HEK293 (cell line): ENCODE measurements at regions not wholly inside any gene's neighbourhood (a gene's known extent, or its start where the extent isn't known, plus 50 kb on each side); places are given as distances from the start of the nearest gene placed in this dataset.

Source experiments
- CTCF ChIA-PET: fragments of 350-600 bp; formaldehyde crosslinking; extraction: SDS; loops from one replicate; lab custom pipeline; 2021; ENCODE audit warnings: antibody characterized with exemption; lab: Yijun Ruan, JAX
- POLR2A ChIA-PET: fragments of 300-600 bp; formaldehyde crosslinking; extraction: SDS; loops from one replicate; lab custom pipeline; 2020; ENCODE audit warnings: antibody characterized with exemption, inconsistent platforms; lab: Yijun Ruan, JAX
- H3K27ac ChIP-seq: fragments of 200-500 bp; sonication (Bioruptor generic); 2 replicates; pipeline ENCODE4 v1.5.1; 2014; ENCODE audit warnings: low read depth, low read length, control low read depth, inconsistent platforms; ENCODE audit errors: extremely low read depth
- H3K36me3 ChIP-seq, 2 experiments: fragments of 200-500 bp in 1 of 2; sonication (Bioruptor generic) in 1 of 2; 1 replicate in 1 of 2; 2 replicates in 1 of 2; pipeline ENCODE4 v1.5.1; 2014 to 2017; ENCODE audit warnings: inconsistent platforms in 2 of 2, low read length in 2 of 2; ENCODE audit not compliant: control insufficient read depth in 2 of 2, insufficient read depth in 1 of 2
- H3K4me1 ChIP-seq: fragments of 200-500 bp; sonication (Bioruptor generic); 2 replicates; pipeline ENCODE4 v1.5.1; 2014; ENCODE audit warnings: mild to moderate bottlenecking, low read length, inconsistent platforms; ENCODE audit not compliant: control insufficient read depth, insufficient read depth
- H3K4me3 ChIP-seq: 2 replicates; pipeline ENCODE4 v1.5.1; 2011; ENCODE audit warnings: low read depth, mild to moderate bottlenecking, control low read depth, low read length, moderate library complexity
- H3K9me3 ChIP-seq: fragments of 200-500 bp; sonication (Bioruptor generic); 2 replicates; pipeline ENCODE4 v1.5.1; 2014; ENCODE audit warnings: low read depth, low read length, inconsistent platforms; ENCODE audit not compliant: control insufficient read depth, insufficient read depth
- KLF7 ChIP-seq: fragments of 450-650 bp; formaldehyde crosslinking; IDR thresholded peaks from 2 replicates; pipeline ENCODE4 v1.5.1; 2016; ENCODE audit warnings: missing biosample characterization, missing genetic modification characterization, borderline replicate concordance
- PRDM1 ChIP-seq: fragments of 450-650 bp; formaldehyde crosslinking; IDR thresholded peaks from 2 replicates; pipeline ENCODE4; 2016; ENCODE audit warnings: missing biosample characterization, missing genetic modification characterization
- ZBTB11 ChIP-seq: fragments of 450-650 bp; formaldehyde crosslinking; conservative IDR thresholded peaks from 2 replicates; pipeline ENCODE4 v1.5.1; 2016; ENCODE audit warnings: low read depth, missing biosample characterization, missing genetic modification characterization
- ZBTB48 ChIP-seq: fragments of 450-650 bp; formaldehyde crosslinking; IDR thresholded peaks from 2 replicates; pipeline ENCODE4 v1.5.1; 2016; ENCODE audit warnings: missing biosample characterization, missing genetic modification characterization
- ZNF16 ChIP-seq: fragments of 450-650 bp; formaldehyde crosslinking; IDR thresholded peaks from 2 replicates; pipeline ENCODE4 v1.5.1; 2016; ENCODE audit warnings: low read depth, missing biosample characterization, missing genetic modification characterization
- ZNF169 ChIP-seq: fragments of 450-650 bp; formaldehyde crosslinking; IDR thresholded peaks from 2 replicates; pipeline ENCODE4 v1.5.1; 2016; ENCODE audit warnings: missing biosample characterization, missing genetic modification characterization
- ZNF184 ChIP-seq: fragments of 450-650 bp; IDR thresholded peaks from 2 replicates; pipeline ENCODE4 v1.5.1; 2018; ENCODE audit warnings: missing biosample characterization, mild to moderate bottlenecking, missing genetic modification characterization
- ZNF19 ChIP-seq: fragments of 450-650 bp; formaldehyde crosslinking; IDR thresholded peaks from 2 replicates; pipeline ENCODE4; 2016; ENCODE audit warnings: missing biosample characterization, missing genetic modification characterization, low read depth
- ZNF280C ChIP-seq: fragments of 450-650 bp; formaldehyde crosslinking; IDR thresholded peaks from 2 replicates; pipeline ENCODE4 v1.5.1; 2016; ENCODE audit warnings: missing biosample characterization, missing genetic modification characterization
- ZNF292 ChIP-seq: fragments of 450-650 bp; formaldehyde crosslinking; IDR thresholded peaks from 2 replicates; pipeline ENCODE4 v1.5.1; 2016; ENCODE audit warnings: low read depth, missing biosample characterization, missing genetic modification characterization, borderline replicate concordance
- ZNF341 ChIP-seq: fragments of 450-650 bp; formaldehyde crosslinking; IDR thresholded peaks from 2 replicates; pipeline ENCODE4; 2016; ENCODE audit warnings: low read depth, missing biosample characterization, missing genetic modification characterization
- ZNF449 ChIP-seq: fragments of 450-650 bp; formaldehyde crosslinking; IDR thresholded peaks from 2 replicates; pipeline ENCODE4 v1.5.1; 2017; ENCODE audit warnings: missing biosample characterization, mild to moderate bottlenecking, missing genetic modification characterization, moderate library complexity
- ZNF473 ChIP-seq: fragments of 450-650 bp; formaldehyde crosslinking; IDR thresholded peaks from 2 replicates; pipeline ENCODE4 v1.5.1; 2017; ENCODE audit warnings: missing biosample characterization, missing genetic modification characterization
- ZNF521 ChIP-seq: fragments of 450-650 bp; formaldehyde crosslinking; IDR thresholded peaks from 2 replicates; pipeline ENCODE4 v1.5.1; 2017; ENCODE audit warnings: missing biosample characterization, mild to moderate bottlenecking, missing genetic modification characterization
- ZNF600 ChIP-seq: fragments of 450-650 bp; formaldehyde crosslinking; IDR thresholded peaks from 2 replicates; pipeline ENCODE4 v1.5.1; 2016; ENCODE audit warnings: missing biosample characterization, missing genetic modification characterization
- ZNF623 ChIP-seq: fragments of 450-650 bp; formaldehyde crosslinking; IDR thresholded peaks from 2 replicates; pipeline ENCODE4 v1.5.1; 2016; ENCODE audit warnings: missing biosample characterization, missing genetic modification characterization
- ZNF629 ChIP-seq: fragments of 450-650 bp; formaldehyde crosslinking; IDR thresholded peaks from 2 replicates; pipeline ENCODE4 v1.5.1; 2017; ENCODE audit warnings: missing biosample characterization, missing genetic modification characterization
- ZNF645 ChIP-seq: fragments of 450-650 bp; formaldehyde crosslinking; IDR thresholded peaks from 2 replicates; pipeline ENCODE4; 2016; ENCODE audit warnings: missing biosample characterization, missing genetic modification characterization
- ZNF677 ChIP-seq: fragments of 450-650 bp; IDR thresholded peaks from 2 replicates; pipeline ENCODE4 v1.5.0; 2018; ENCODE audit warnings: missing biosample characterization, mild to moderate bottlenecking, missing genetic modification characterization, moderate library complexity
- TF ChIP-seq, protein P1 (sequence below): fragments of 450-650 bp; formaldehyde crosslinking; IDR thresholded peaks from 2 replicates; pipeline ENCODE4 v1.5.1; 2016; ENCODE audit warnings: missing biosample characterization, missing genetic modification characterization
- TF ChIP-seq, protein P2 (sequence below): fragments of 450-650 bp; formaldehyde crosslinking; optimal IDR thresholded peaks from 2 replicates; pipeline ENCODE3; 2016; ENCODE audit warnings: missing biosample characterization, mild to moderate bottlenecking, missing genetic modification characterization

DNA sequence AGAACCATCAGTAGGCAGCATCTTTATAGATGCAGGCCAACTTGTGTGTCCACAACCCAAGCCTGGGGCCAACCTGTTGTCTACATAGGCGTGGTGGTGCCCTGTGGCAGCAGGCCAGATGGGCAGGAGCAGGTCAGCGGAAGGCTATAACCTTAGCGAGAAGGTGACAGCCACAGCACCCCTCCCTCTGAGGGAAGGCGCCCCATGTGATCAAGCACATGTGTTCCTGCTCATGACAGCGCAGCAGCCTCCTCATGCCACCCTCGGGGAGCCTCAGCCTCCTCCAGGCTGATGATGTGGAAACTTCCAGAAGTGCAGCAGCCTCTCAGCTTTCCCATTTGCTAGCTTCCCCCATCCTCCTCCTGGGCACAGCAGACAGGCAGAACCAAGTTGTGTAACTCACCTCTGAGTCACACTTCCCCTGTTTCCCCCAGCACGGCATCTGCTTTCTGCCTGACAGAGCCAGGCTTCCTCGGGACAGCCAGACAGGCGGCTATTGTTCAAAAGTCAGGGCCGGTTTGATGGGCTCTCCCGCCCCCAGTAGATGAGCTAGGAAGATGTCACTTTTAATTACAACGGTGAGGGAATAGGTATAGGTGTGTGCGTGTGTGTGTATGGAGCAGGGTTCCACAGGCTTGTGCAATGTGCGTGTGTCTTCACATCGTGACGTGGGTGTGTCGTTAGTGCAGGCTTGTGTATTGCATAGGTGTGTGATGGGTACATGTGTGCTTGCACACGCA, 312.0 kb upstream of the ZMIZ1 start (continued):
- TF ChIP-seq KLF7 (tag by site-specific recombination) = no peak
- TF ChIP-seq ZBTB11 = no peak
- no peak for TF ChIP-seq ZNF292 (tag by site-specific recombination)
- TF ChIP-seq ZNF341 (tag by site-specific recombination) = peak; percentile 41; the same call in 1 of the 2 replicates
- TF ChIP-seq ZNF623 = no peak
- TF ChIP-seq ZNF169 (tag by site-specific recombination) = no peak
- no peak for TF ChIP-seq ZNF16 (tag by site-specific recombination)
- TF ChIP-seq ZNF449 (tag by site-specific recombination) = peak; percentile 58; the same call in 1 of the 2 replicates
- TF ChIP-seq ZNF473 = no peak
- TF ChIP-seq, protein P1, sequence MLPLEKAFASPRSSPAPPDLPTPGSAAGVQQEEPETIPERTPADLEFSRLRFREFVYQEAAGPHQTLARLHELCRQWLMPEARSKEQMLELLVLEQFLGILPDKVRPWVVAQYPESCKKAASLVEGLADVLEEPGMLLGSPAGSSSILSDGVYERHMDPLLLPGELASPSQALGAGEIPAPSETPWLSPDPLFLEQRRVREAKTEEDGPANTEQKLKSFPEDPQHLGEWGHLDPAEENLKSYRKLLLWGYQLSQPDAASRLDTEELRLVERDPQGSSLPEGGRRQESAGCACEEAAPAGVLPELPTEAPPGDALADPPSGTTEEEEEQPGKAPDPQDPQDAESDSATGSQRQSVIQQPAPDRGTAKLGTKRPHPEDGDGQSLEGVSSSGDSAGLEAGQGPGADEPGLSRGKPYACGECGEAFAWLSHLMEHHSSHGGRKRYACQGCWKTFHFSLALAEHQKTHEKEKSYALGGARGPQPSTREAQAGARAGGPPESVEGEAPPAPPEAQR = no peak
- TF ChIP-seq ZNF600 (tag by site-specific recombination) = peak; percentile 49; the same call in 1 of the 2 replicates
- TF ChIP-seq PRDM1 = no peak
- TF ChIP-seq, all 188 proteins: peak for 5

DNA sequence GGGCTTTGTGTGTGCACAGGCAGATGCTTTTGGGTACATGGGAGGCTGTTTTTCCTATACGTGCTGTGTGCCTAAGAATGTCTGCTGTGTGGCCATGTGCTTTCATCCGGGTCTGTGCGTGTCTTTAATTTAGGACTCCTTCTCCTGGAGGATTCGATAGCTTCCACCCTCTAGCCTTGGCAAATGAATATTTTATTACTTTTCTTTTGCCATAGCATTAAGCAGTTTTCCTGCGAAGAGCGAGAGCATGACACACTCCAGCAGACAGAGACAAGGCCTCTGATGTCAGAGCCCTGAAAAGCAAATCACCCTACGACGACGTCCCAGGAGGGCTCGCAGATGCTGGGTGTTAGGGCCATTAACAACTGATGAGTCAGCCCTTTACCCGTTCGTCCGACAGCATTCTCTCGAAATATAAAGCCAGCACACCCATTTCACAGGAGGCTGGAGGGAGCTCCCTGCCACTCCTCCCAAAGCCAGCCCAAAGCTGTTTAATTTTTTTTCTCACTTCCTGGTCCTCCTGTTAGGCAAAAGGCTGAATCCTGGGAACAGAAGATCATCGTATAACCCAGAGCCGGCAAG, 311.3 kb upstream of the ZMIZ1 start:
- Histone ChIP-seq H3K36me3 (no peaks in the 10 kb centered on the region), H3K9me3 (no peaks in the 10 kb centered on the region), H3K4me1 (peaks cover 7% of the 10 kb centered on the region; the same call in 1 of the 2 replicates), H3K27ac (no peak overlapping the region), H3K4me3 (no peak overlapping the region)
- ChIA-PET POLR2A (no interaction called here), CTCF (no interaction called here)
- TF ChIP-seq ZNF629 (tag by site-specific recombination) (peak; percentile 87), ZNF184 (tag by site-specific recombination) (no peak), ZNF645 (tag by site-specific recombination) (no peak), ZNF521 (no peak), ZBTB11 (no peak), ZNF19 (tag by site-specific recombination) (no peak), ZBTB48 (tag by site-specific recombination) (no peak), ZNF280C (tag by site-specific recombination) (no peak), ZNF677 (tag by site-specific recombination) (no peak)
- TF ChIP-seq, protein P2, sequence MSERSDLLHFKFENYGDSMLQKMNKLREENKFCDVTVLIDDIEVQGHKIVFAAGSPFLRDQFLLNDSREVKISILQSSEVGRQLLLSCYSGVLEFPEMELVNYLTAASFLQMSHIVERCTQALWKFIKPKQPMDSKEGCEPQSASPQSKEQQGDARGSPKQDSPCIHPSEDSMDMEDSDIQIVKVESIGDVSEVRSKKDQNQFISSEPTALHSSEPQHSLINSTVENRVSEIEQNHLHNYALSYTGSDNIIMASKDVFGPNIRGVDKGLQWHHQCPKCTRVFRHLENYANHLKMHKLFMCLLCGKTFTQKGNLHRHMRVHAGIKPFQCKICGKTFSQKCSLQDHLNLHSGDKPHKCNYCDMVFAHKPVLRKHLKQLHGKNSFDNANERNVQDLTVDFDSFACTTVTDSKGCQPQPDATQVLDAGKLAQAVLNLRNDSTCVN (tag by site-specific recombination) = no peak
